ENCODE measurements at regions not wholly inside any gene's neighbourhood (a gene's known extent, or its start where the extent isn't known, plus 50 kb on each side); places are given as distances from the start of the nearest gene placed in this dataset.

DNA sequence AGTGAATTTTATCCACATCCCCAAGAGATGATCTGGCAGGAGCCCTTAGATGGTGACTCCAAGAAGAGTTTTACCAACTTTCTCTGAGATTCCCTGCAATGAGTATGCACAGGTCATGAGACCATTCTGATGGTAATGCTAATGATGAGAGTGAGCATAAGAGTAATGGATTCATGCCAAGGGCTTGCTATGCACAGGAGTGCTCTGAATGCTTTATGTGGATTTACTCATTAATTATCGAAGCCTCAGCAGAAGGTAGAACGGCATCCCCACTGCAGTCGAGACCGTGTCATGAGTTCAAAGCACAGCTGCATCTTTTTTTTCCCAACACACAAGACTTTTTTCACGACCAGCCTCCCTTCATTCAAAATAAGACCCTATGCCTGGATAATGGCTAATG is 355.0 kb downstream of the RAB28 start:
- H2BK15ac ChIP-seq (ENCODE audit: low read length), result no peak overlapping the region
- H4K5ac ChIP-seq (ENCODE audit: insufficient read length, low read depth, low read length), result no peak overlapping the region
- no peak for DNase-seq (ENCODE audit: low read depth in 1 of 2, low spot score in 2 of 2)
- no peaks in the 10 kb centered on the region for H3K36me3 ChIP-seq (ENCODE audit: control insufficient read depth in 2 of 4, insufficient read depth in 4 of 4, low read length in 3 of 4)
- no peak overlapping the region for H3K18ac ChIP-seq (ENCODE audit: extremely low read depth, low read length)
- no peak overlapping the region for H3K56ac ChIP-seq (replicated peaks; ENCODE audit: insufficient read length, low read depth, low read length)
- no peak overlapping the region for H2BK5ac ChIP-seq (ENCODE audit: low read depth, low read length)
- H3K4me1 ChIP-seq (replicated peaks in 1 of 4; ENCODE audit: control insufficient read depth in 3 of 4, insufficient read depth in 4 of 4, low read length in 3 of 4), result no peaks in the 10 kb centered on the region
- no peak overlapping the region for H3K23ac ChIP-seq (ENCODE audit: insufficient read length)
- H3K79me1 ChIP-seq (ENCODE audit: low read depth, low read length), result no peaks in the 10 kb centered on the region
- ChIA-PET POLR2A (ENCODE audit: partially characterized antibody) (no interaction called here), CTCF (ENCODE audit: partially characterized antibody) (interaction anchor here (1.4 kb wide), 1 partner anchor 120 kb away, joined by 4 read pairs; no protein-coding TSS in a partner anchor)
- H3K23me2 ChIP-seq (ENCODE audit: low read depth, low read length), result no peaks in the 10 kb centered on the region
- H3K27me3 ChIP-seq (replicated peaks in 1 of 4; ENCODE audit: control insufficient read depth in 3 of 4, extremely low read depth in 1 of 4, insufficient read depth in 3 of 4, low read length in 3 of 4), result no peaks in the 10 kb centered on the region
- H2BK120ac ChIP-seq (replicated peaks; ENCODE audit: low read depth, low read length), result no peak overlapping the region
- peaks cover 0 to 3% of the 10 kb centered on the region in 2 experiments; a peak in 1 of 4 replicates for H3K9me3 ChIP-seq (ENCODE audit: insufficient read depth in 2 of 2, low read depth in 1 of 2, low read length in 1 of 2)
- TF ChIP-seq KDM5A (IDR thresholded peaks at IDR 0.05; ENCODE audit: low read length) (no peak), CEBPB (IDR thresholded peaks at IDR 0.05; ENCODE audit: low read depth, low read length) (no peak), SAP30 (IDR thresholded peaks at IDR 0.05; ENCODE audit: insufficient read depth, insufficient replicate concordance, low read length) (no peak), KDM1A (IDR thresholded peaks at IDR 0.05; ENCODE audit: borderline replicate concordance, low read length) (no peak), YY1 (IDR thresholded peaks at IDR 0.05; ENCODE audit: low read depth, low read length) (no peak), EGR1 (IDR thresholded peaks at IDR 0.05; ENCODE audit: borderline replicate concordance, low read depth, low read length) (no peak), BRCA1 (IDR thresholded peaks at IDR 0.05; ENCODE audit: low read depth, low read length) (no peak), MAFK (IDR thresholded peaks at IDR 0.05; ENCODE audit: low read depth, low read length) (no peak), POLR2AphosphoS5 (IDR thresholded peaks at IDR 0.05; ENCODE audit: low read depth, low read length) (no peak), SP1 (IDR thresholded peaks at IDR 0.05; ENCODE audit: low read depth, low read length) (no peak), NANOG (IDR thresholded peaks at IDR 0.05; ENCODE audit: insufficient read depth, low read depth, low read length, poor library complexity, severe bottlenecking) (no peak)
- no peak overlapping the region for H2BK20ac ChIP-seq (ENCODE audit: low read length)
- H3K79me2 ChIP-seq (ENCODE audit: control insufficient read depth in 1 of 2, insufficient read depth in 2 of 2, low read length in 2 of 2), result no peaks in the 10 kb centered on the region
- H3K4ac ChIP-seq (replicated peaks; ENCODE audit: insufficient read length, low read depth, low read length), result no peak overlapping the region
- no peak overlapping the region for H3K9ac ChIP-seq (replicated peaks in 1 of 4; ENCODE audit: extremely low read depth in 1 of 4, low read depth in 3 of 4, low read length in 3 of 4)
- H3K14ac ChIP-seq (ENCODE audit: insufficient read length), result no peak overlapping the region
- H3K27ac ChIP-seq (ENCODE audit: low read depth, low read length), result no peak overlapping the region
- H3K4me3 ChIP-seq (ENCODE audit: extremely low read depth in 1 of 4, insufficient read depth in 2 of 4, low read depth in 3 of 4, low read length in 4 of 4), result no peak overlapping the region
- no peak overlapping the region for H2BK12ac ChIP-seq (ENCODE audit: low read depth, low read length)
- H4K8ac ChIP-seq (ENCODE audit: extremely low read depth, insufficient read depth, low read length), result no peak overlapping the region
- FAIRE-seq, result no peak
- H2AFZ ChIP-seq (ENCODE audit: low read length), result no peak overlapping the region
- WGBS, 2 experiments (ENCODE audit: extremely low coverage in 1 of 2, insufficient coverage in 1 of 2, insufficient read length in 1 of 2, insufficient replicate concordance in 2 of 2, low coverage in 1 of 2, low lambda C conversion rate in 2 of 2, missing lambda C conversion rate in 1 of 2), result 93% methylated on average over 5 of the region's 5 CpGs; no CpG with 5 or more reads in 1 of the 2 experiments
- H3K4me2 ChIP-seq (ENCODE audit: insufficient read depth in 1 of 2, low read depth in 2 of 2, low read length in 2 of 2), result no peak overlapping the region
- no peak overlapping the region for H4K91ac ChIP-seq (replicated peaks; ENCODE audit: insufficient read length, low read length)
- H2AK5ac ChIP-seq (ENCODE audit: low read depth, low read length), result no peak overlapping the region
- no peaks in the 10 kb centered on the region for H4K20me1 ChIP-seq (replicated peaks in 1 of 2; ENCODE audit: control insufficient read depth in 1 of 2, insufficient read depth in 2 of 2, low read length in 2 of 2)
